GM12875 (cell line): ENCODE measurements at regions not wholly inside any gene's neighbourhood (a gene's known extent, or its start where the extent isn't known, plus 50 kb on each side); places are given as distances from the start of the nearest gene placed in this dataset.

ENCODE experiments used
- H3K4me3 ChIP-seq: one replicate; pipeline ENCODE4 v1.5.1; 2011; ENCODE audit warnings: low read depth, low read length, control low read depth
- TF ChIP-seq, protein P1 (sequence below): IDR thresholded peaks from 2 replicates; pipeline ENCODE4 v1.5.1; 2011; ENCODE audit warnings: low read depth, mild to moderate bottlenecking, control low read depth, inconsistent platforms, low read length, moderate library complexity, borderline replicate concordance; ENCODE audit not compliant: insufficient read depth

GRCh38 chr5:96134886-96135285 is 173.2 kb upstream of the ELL2 start:
- H3K4me3 ChIP-seq = no peak overlapping the region
- TF ChIP-seq, protein P1, sequence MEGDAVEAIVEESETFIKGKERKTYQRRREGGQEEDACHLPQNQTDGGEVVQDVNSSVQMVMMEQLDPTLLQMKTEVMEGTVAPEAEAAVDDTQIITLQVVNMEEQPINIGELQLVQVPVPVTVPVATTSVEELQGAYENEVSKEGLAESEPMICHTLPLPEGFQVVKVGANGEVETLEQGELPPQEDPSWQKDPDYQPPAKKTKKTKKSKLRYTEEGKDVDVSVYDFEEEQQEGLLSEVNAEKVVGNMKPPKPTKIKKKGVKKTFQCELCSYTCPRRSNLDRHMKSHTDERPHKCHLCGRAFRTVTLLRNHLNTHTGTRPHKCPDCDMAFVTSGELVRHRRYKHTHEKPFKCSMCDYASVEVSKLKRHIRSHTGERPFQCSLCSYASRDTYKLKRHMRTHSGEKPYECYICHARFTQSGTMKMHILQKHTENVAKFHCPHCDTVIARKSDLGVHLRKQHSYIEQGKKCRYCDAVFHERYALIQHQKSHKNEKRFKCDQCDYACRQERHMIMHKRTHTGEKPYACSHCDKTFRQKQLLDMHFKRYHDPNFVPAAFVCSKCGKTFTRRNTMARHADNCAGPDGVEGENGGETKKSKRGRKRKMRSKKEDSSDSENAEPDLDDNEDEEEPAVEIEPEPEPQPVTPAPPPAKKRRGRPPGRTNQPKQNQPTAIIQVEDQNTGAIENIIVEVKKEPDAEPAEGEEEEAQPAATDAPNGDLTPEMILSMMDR = no peak

DNA sequence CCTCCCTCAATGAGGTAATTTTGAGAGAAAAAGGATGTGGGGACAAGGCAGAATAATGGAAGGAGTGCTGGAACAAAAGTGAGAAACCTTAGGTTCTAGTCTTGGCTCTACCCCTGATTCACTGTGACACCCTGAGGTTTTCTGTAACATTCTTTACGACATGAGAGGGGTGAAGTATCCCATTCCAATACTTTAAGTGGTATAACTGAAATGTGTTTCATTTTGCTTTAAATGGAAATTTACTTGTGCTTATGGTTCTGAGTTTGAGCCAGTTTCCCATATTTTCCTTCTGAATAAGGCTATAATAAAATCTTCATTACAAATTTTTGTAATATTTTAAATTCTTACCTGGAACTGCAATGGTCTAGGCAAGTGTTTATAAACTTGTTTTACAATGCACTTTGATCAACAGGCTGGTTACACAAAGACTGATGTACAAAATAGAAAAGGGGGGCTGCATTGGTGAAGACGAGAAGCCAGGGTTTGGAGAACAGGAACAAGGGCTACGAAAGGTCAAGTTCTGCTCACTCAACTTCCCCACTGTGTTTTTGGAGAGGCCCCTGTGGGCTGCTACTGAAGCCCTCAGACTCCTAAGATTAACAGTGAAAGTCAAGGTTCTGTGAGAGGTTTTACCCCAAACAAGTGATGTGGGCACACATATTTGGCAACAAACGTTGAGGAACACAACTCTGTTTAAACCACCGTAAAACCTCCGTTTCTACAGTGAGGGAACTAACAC is 171.9 kb upstream of the ELL2 start:
- TF ChIP-seq, protein P1 = no peak
- H3K4me3 ChIP-seq = no peak overlapping the region

DNA sequence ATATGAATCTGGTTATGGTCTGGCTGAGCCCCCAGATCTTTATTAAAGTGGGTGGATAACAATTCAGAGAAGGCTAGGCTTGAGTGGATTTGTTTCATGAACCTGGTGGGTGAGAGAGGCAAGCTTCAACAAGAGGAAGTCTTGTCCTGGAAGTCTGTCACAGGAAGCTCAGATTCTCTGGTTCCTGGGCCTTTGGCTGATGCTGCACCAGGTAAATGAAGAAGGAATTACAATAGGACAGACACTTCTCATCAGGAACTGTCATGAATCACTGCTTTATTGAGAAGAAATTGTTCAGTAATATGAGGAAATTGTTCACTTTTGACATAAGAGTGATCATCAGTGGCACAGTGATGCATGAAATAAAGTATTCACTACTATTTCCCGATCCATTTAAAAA is 167.6 kb upstream of the ELL2 start:
- no peak overlapping the region for H3K4me3 ChIP-seq
- TF ChIP-seq, protein P1 = no peak

- TF ChIP-seq, protein P1 = no peak
- no peak overlapping the region for H3K4me3 ChIP-seq
Observed at GRCh38 chr5:96128204-96128864, 166.7 kb upstream of the ELL2 start.

- no peak overlapping the region for H3K4me3 ChIP-seq
- TF ChIP-seq, protein P1 = no peak
Observed at GRCh38 chr5:96127538-96127937, 165.9 kb upstream of the ELL2 start.

DNA sequence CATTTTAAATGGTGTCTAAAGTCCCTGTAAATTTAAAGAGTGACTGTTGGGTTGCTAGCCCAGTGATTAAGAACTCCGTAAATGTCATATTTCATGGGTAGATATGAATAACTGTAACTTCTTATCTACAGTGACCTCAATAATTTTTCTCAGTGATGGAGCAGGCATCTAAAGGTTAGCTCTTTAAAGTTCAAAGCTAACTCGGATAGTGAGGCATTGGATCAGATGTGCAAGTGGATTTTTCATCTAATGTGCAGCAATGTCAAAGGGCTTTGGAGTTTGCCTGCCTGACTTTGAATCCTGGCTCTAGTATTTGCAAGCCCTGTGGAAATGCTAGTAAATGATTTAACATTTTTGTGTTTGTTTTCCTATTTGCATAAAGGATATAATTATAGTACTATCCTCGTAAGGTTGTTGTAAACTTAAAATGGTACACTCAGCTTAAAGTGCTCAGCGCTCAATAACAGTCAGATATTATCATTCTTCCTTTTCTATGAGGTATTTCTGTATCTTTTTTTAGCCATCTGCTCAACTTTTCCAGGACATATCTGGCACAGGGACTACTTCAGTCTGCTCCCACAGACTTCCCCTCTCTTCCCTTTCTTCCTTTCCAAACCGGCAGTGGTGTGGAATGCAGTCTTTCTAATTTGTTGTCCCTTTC is 163.7 kb upstream of the ELL2 start:
- TF ChIP-seq, protein P1 = no peak
- H3K4me3 ChIP-seq = no peak overlapping the region

- TF ChIP-seq, protein P1 = no peak
- no peak overlapping the region for H3K4me3 ChIP-seq
Observed at GRCh38 chr5:96124589-96124988, 162.9 kb upstream of the ELL2 start.
